Astrocyte (in vitro differentiated cells and primary cell): ENCODE measurements at regions not wholly inside any gene's neighbourhood (a gene's known extent, or its start where the extent isn't known, plus 50 kb on each side); places are given as distances from the start of the nearest gene placed in this dataset.

Experiments used
- DNase-seq: peaks from one replicate; pipeline ENCODE4 v3.0.0-alpha.2; 2010; ENCODE audit warnings: low read depth
- FAIRE-seq: peaks from 2 replicates; lab custom pipeline; 2011; peaks lifted over from hg19 to GRCh38; lab: Jason Lieb, UNC
- H2AFZ ChIP-seq: 2 replicates; pipeline ENCODE4 v1.6.0; 2012; ENCODE audit warnings: low read depth, low read length, inconsistent platforms
- H3K27ac ChIP-seq: 2 replicates; pipeline ENCODE4 v1.5.1; 2011; ENCODE audit warnings: low read depth, low read length, inconsistent platforms
- H3K27me3 ChIP-seq: 2 replicates; pipeline ENCODE4 v1.6.0; 2011; ENCODE audit warnings: low read length, inconsistent platforms; ENCODE audit not compliant: insufficient read depth
- H3K36me3 ChIP-seq: 2 replicates; pipeline ENCODE4 v1.5.1; 2011; ENCODE audit warnings: low read length, inconsistent platforms; ENCODE audit not compliant: insufficient read depth
- H3K4me1 ChIP-seq: 2 replicates; pipeline ENCODE4 v1.5.1; 2011; ENCODE audit warnings: low read length, inconsistent platforms; ENCODE audit not compliant: insufficient read depth
- H3K4me2 ChIP-seq: 2 replicates; pipeline ENCODE4 v1.6.0; 2012; ENCODE audit warnings: low read length, inconsistent platforms
- H3K4me3 ChIP-seq: 2 replicates; pipeline ENCODE4 v1.5.1; 2011; ENCODE audit warnings: low read depth, mild to moderate bottlenecking, low read length, inconsistent platforms; ENCODE audit not compliant: insufficient read depth
- H3K79me2 ChIP-seq: 2 replicates; pipeline ENCODE4 v1.6.0; 2012; ENCODE audit warnings: mild to moderate bottlenecking, low read length, inconsistent platforms; ENCODE audit not compliant: insufficient read depth
- H3K9ac ChIP-seq: 2 replicates; pipeline ENCODE4 v1.6.0; 2012; ENCODE audit warnings: mild to moderate bottlenecking, low read length, inconsistent platforms
- H3K9me3 ChIP-seq: 2 replicates; pipeline ENCODE4 v1.5.1; 2012; ENCODE audit warnings: low read depth, mild to moderate bottlenecking, low read length, inconsistent platforms; ENCODE audit not compliant: insufficient read depth
- H4K20me1 ChIP-seq: 2 replicates; pipeline ENCODE4 v1.6.0; 2012; ENCODE audit warnings: low read length, inconsistent platforms; ENCODE audit not compliant: insufficient read depth
- H3K27ac Mint-ChIP-seq: one replicate; pipeline ENCODE4 v1.8.0; 2021; ENCODE audit warnings: mild to moderate bottlenecking, mixed read lengths; ENCODE audit not compliant: unreplicated experiment
- H3K27me3 Mint-ChIP-seq: one replicate; pipeline ENCODE4 v1.8.0; 2021; ENCODE audit warnings: low read depth, mixed read lengths; ENCODE audit not compliant: unreplicated experiment
- H3K36me3 Mint-ChIP-seq: one replicate; pipeline ENCODE4 v1.8.0; 2021; ENCODE audit warnings: low read depth, mixed read lengths; ENCODE audit not compliant: unreplicated experiment
- H3K4me1 Mint-ChIP-seq: one replicate; pipeline ENCODE4 v1.8.0; 2021; ENCODE audit warnings: low read depth, mixed read lengths; ENCODE audit not compliant: unreplicated experiment
- H3K4me3 Mint-ChIP-seq: one replicate; pipeline ENCODE4 v1.8.0; 2021; ENCODE audit warnings: mild to moderate bottlenecking, moderate library complexity, mixed read lengths; ENCODE audit not compliant: unreplicated experiment
- H3K9me3 Mint-ChIP-seq: one replicate; pipeline ENCODE4 v1.8.0; 2021; ENCODE audit warnings: mild to moderate bottlenecking, mixed read lengths; ENCODE audit not compliant: unreplicated experiment
- EZH2 ChIP-seq: IDR thresholded peaks from 2 replicates; pipeline ENCODE4 v1.6.1; 2012; ENCODE audit warnings: mild to moderate bottlenecking, low read length, inconsistent platforms; ENCODE audit not compliant: insufficient read depth
- TF ChIP-seq, protein P1 (sequence below): IDR thresholded peaks from 2 replicates; pipeline ENCODE4 v1.5.1; 2011; ENCODE audit warnings: low read depth, mild to moderate bottlenecking, inconsistent platforms, low read length, moderate library complexity; ENCODE audit not compliant: insufficient read depth

DNA sequence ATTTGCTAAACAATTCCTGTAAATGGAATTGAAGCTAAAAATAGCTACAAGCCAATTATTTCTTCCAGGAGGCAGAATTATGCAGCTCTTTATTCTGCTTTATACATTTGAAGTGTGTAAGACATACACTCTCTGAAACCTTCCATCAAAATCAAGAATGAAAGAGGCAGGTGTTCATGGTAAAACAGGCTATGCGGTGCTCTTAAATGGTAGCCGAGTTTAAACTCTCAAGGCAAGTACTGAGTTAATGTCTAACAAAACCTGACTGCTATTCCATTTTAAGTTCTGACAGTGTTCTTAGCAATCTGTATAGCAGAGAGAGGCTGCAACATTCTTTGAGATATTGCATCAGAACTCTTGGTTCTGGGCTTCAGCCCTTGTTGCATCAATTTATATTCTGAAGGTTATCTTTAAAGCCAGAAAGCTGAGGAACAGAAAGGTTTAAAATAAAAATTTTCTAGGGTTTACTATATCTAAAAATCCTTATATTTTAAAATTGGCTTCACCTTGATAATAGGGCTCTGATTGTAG, 248.3 kb upstream of the CCNG1 start:
- Histone ChIP-seq H3K9ac (no peak overlapping the region), H3K79me2 (no peaks in the 10 kb centered on the region), H3K27ac (no peak overlapping the region), H3K27me3 (no peaks in the 10 kb centered on the region), H2AFZ (no peak overlapping the region), H3K36me3 (no peaks in the 10 kb centered on the region), H4K20me1 (no peaks in the 10 kb centered on the region), H3K4me3 (no peak overlapping the region), H3K4me1 (no peaks in the 10 kb centered on the region), H3K9me3 (peaks cover 2% of the 10 kb centered on the region), H3K4me2 (no peak overlapping the region)
- DNase-seq = no peak
- Mint-ChIP-seq H3K36me3 (no peaks in the 10 kb centered on the region), H3K4me3 (no peak overlapping the region), H3K27me3 (no peaks in the 10 kb centered on the region), H3K9me3 (no peaks in the 10 kb centered on the region), H3K4me1 (peaks cover 9% of the 10 kb centered on the region), H3K27ac (peak overlapping the region; percentile 82)
- TF ChIP-seq, protein P1, sequence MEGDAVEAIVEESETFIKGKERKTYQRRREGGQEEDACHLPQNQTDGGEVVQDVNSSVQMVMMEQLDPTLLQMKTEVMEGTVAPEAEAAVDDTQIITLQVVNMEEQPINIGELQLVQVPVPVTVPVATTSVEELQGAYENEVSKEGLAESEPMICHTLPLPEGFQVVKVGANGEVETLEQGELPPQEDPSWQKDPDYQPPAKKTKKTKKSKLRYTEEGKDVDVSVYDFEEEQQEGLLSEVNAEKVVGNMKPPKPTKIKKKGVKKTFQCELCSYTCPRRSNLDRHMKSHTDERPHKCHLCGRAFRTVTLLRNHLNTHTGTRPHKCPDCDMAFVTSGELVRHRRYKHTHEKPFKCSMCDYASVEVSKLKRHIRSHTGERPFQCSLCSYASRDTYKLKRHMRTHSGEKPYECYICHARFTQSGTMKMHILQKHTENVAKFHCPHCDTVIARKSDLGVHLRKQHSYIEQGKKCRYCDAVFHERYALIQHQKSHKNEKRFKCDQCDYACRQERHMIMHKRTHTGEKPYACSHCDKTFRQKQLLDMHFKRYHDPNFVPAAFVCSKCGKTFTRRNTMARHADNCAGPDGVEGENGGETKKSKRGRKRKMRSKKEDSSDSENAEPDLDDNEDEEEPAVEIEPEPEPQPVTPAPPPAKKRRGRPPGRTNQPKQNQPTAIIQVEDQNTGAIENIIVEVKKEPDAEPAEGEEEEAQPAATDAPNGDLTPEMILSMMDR = no peak
- no peak for TF ChIP-seq EZH2
- no peak for FAIRE-seq

DNA sequence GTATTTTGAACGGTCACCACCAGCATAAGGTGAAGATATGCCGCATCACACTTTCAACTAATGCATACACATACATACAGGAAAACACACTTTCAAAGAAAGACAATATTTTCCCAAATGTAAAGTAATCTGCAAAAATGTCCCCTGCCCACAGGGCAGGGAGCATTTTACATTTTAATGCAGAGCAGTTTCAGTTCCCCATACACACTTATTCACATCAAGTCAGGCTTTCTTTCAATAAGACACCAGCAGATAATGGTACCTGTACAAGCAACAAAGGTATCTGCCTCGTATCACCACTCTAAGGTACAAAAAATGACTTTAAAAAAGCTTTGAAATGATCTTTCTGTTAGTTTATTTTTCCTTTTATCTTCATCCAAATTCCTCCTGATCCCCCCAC, 247.1 kb upstream of the CCNG1 start:
- no peak for TF ChIP-seq EZH2
- TF ChIP-seq, protein P1 = no peak
- Histone ChIP-seq H3K27ac (no peak overlapping the region), H3K9ac (no peak overlapping the region), H3K4me1 (no peaks in the 10 kb centered on the region), H4K20me1 (no peaks in the 10 kb centered on the region), H3K79me2 (no peaks in the 10 kb centered on the region), H3K4me2 (no peak overlapping the region), H3K9me3 (peaks cover 2% of the 10 kb centered on the region), H3K36me3 (no peaks in the 10 kb centered on the region), H3K4me3 (no peak overlapping the region), H2AFZ (no peak overlapping the region), H3K27me3 (no peaks in the 10 kb centered on the region)
- Mint-ChIP-seq H3K4me1 (peaks cover 9% of the 10 kb centered on the region), H3K36me3 (no peaks in the 10 kb centered on the region), H3K27me3 (no peaks in the 10 kb centered on the region), H3K27ac (no peak overlapping the region), H3K9me3 (no peaks in the 10 kb centered on the region), H3K4me3 (no peak overlapping the region)
- FAIRE-seq (no peak), DNase-seq (no peak)

DNA sequence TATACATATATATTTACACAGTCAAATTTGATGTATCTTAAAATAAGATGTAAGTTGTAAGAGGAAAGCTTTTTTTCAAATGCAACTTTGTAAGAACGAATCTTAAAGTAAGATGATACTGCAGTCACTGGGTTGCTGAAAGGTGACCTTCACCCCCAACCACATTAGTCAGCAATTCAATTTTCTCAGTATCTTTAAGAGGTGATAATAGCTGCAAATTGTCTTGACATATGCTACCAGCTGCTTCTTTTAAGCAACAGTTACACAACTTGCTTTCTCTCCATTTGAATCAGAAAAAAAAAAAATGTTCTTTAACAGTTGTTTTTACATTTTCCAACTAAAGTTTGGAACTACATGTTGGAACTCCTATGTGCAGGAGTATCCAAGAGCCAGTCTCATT, 246.6 kb upstream of the CCNG1 start:
- Mint-ChIP-seq H3K36me3 (no peaks in the 10 kb centered on the region), H3K9me3 (no peaks in the 10 kb centered on the region), H3K27me3 (no peaks in the 10 kb centered on the region), H3K27ac (no peak overlapping the region), H3K4me3 (no peak overlapping the region), H3K4me1 (peaks cover 9% of the 10 kb centered on the region)
- H3K27ac ChIP-seq = no peak overlapping the region
- H3K9ac ChIP-seq = no peak overlapping the region
- no peaks in the 10 kb centered on the region for H3K36me3 ChIP-seq
- peaks cover 2% of the 10 kb centered on the region for H3K9me3 ChIP-seq
- TF ChIP-seq, protein P1 = no peak
- TF ChIP-seq EZH2 = no peak
- no peaks in the 10 kb centered on the region for H4K20me1 ChIP-seq
- no peaks in the 10 kb centered on the region for H3K27me3 ChIP-seq
- H3K4me3 ChIP-seq = no peak overlapping the region
- no peak overlapping the region for H2AFZ ChIP-seq
- no peaks in the 10 kb centered on the region for H3K79me2 ChIP-seq
- no peak overlapping the region for H3K4me2 ChIP-seq
- no peak for DNase-seq
- H3K4me1 ChIP-seq = no peaks in the 10 kb centered on the region
- FAIRE-seq = no peak
